ENCODE measurements at regions not wholly inside any gene's neighbourhood (a gene's known extent, or its start where the extent isn't known, plus 50 kb on each side); places are given as distances from the start of the nearest gene placed in this dataset.

- DNase-seq (ENCODE audit: low read depth): no peak
- in situ Hi-C loops (cut with HindIII; ENCODE audit: low pct_unique_long_range_greater_than_20kb, low sequenced_read_pairs): no loop called here
These were observed 96.6 kb upstream of the NPTX2 start for GRCh38 chr7:98520356-98520951.

DNA sequence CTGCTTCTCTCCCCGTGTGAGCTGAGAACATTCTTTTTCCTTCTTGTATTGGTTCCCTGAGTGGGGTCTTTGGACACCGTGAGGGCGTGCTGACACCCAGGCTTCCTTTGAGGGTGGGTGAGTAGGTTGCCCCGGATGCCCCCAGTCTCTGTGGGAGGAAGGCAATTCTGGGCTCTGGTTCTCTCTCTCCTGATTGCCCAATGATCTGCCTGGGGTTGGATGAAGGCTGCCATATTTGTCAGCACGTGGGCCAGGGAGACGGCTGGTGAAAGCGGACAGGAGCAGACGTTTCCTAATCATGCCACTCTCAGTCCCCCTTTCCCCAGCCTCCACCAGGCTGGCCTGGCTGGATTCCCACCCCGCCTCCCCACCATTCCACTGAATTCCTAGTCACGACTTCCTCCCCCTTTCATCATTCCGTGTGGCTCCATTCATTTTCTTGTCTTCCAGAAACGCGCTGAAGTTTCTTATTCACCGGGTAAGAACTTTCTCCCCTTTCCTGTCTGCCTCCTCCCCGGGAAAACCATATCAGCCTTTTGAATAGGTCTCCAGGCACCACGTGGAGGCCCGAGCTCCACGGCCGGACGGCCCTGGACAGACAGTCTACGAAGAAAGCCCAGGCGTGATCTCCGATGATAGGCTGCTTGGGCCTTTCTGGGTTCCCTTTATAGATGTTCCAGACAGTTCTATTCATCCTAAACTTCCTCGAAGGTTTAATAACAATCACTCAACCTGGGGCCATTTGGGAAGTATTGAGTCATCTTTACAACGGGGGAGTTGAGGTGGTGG lies 98.7 kb upstream of the NPTX2 start:
- in situ Hi-C loops (cut with HindIII; ENCODE audit: low pct_unique_long_range_greater_than_20kb, low sequenced_read_pairs): no loop called here

GRCh38 chr7:98515201-98515600 lies 101.9 kb upstream of the NPTX2 start:
- DNase-seq (ENCODE audit: low read depth): no peak
- in situ Hi-C loops (cut with HindIII; ENCODE audit: low pct_unique_long_range_greater_than_20kb, low sequenced_read_pairs): no loop called here

More for the DNA sequence above, 98.7 kb upstream of the NPTX2 start:
- no peak for DNase-seq (ENCODE audit: low read depth)

GRCh38 chr7:98514211-98515031 lies 102.7 kb upstream of the NPTX2 start:
- in situ Hi-C loops (cut with HindIII; ENCODE audit: low pct_unique_long_range_greater_than_20kb, low sequenced_read_pairs): no loop called here
- no peak for DNase-seq (ENCODE audit: low read depth)

- no peak for DNase-seq (ENCODE audit: low read depth)
- in situ Hi-C loops (cut with HindIII; ENCODE audit: low pct_unique_long_range_greater_than_20kb, low sequenced_read_pairs): no loop called here
These were observed 105.9 kb upstream of the NPTX2 start for GRCh38 chr7:98511175-98511574.

GRCh38 chr7:98509836-98510235 lies 107.2 kb upstream of the NPTX2 start:
- in situ Hi-C loops (cut with HindIII; ENCODE audit: low pct_unique_long_range_greater_than_20kb, low sequenced_read_pairs): no loop called here
- DNase-seq (ENCODE audit: low read depth): no peak

DNA sequence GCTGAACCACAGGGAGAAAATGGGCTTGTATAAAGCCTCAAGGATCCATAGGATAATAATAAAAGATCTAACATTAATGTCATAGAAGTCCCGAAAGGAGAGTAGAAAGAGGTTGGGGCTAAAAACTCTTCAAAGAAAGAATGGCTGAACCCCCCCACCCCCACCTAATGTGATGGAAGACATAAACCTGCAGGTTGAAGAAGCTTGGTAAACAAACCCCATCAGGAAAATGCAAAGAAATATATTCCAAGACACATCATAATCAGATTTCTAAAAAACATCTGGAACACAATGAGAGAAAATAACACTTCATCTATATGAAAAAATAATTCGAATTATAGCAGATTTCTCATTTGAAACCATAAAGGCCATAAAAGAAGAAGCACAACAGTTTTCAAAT lies 105.6 kb upstream of the BAIAP2L1 start:
- in situ Hi-C loops (cut with HindIII; ENCODE audit: low pct_unique_long_range_greater_than_20kb, low sequenced_read_pairs): no loop called here
- DNase-seq (ENCODE audit: low read depth): no peak

DNA sequence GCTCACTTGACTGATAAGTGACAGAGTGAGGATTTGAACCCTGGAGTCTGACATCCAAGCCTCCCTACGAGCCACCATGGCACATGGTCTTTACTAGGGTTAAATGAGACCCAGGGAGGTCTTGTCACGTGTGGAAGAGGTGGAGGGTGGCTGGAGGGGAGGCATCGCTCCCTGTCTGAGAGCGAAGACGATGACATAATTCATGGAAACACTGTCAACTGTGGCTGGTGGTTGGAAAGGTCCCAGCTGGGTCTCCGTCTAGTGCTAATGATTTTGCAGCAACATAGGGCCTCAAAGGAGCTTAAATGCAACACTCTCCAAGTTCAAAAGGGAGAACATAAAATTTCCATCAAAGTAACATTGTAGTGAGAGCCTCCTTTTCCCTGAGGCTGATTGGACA lies 99.9 kb upstream of the BAIAP2L1 start:
- in situ Hi-C loops (cut with HindIII; ENCODE audit: low pct_unique_long_range_greater_than_20kb, low sequenced_read_pairs): no loop called here
- no peak for DNase-seq (ENCODE audit: low read depth)

GRCh38 chr7:98496618-98497017 lies 95.7 kb upstream of the BAIAP2L1 start:
- in situ Hi-C loops (cut with HindIII; ENCODE audit: low pct_unique_long_range_greater_than_20kb, low sequenced_read_pairs): no loop called here
- DNase-seq (ENCODE audit: low read depth): no peak

GRCh38 chr7:98495200-98495955 lies 94.5 kb upstream of the BAIAP2L1 start:
- in situ Hi-C loops (cut with HindIII; ENCODE audit: low pct_unique_long_range_greater_than_20kb, low sequenced_read_pairs): no loop called here
- DNase-seq (ENCODE audit: low read depth): no peak

GRCh38 chr7:98493030-98493778 lies 92.3 kb upstream of the BAIAP2L1 start:
- no peak for DNase-seq (ENCODE audit: low read depth)
- in situ Hi-C loops (cut with HindIII; ENCODE audit: low pct_unique_long_range_greater_than_20kb, low sequenced_read_pairs): no loop called here

DNA sequence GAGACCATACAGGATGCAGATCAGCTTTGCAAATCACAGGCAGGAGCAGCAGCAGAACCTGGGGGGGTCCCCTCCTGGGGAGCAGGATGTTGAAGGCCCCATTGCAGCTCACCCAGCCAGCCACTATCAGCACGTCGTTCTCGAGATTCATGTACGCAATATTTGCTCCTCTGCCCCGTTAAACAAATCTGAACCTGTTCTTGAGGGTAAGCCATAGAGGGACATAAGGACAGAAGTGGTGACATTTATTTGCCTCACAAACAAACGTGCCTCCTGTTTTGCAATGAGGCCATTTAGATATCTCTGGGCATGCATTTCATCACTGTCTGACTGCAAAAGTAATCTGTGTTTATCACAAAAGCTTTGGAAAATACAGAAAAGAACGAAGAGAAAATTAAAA lies 87.3 kb upstream of the BAIAP2L1 start:
- no peak for DNase-seq (ENCODE audit: low read depth)
- in situ Hi-C loops (cut with HindIII; ENCODE audit: low pct_unique_long_range_greater_than_20kb, low sequenced_read_pairs): no loop called here

- no peak for DNase-seq (ENCODE audit: low read depth)
- in situ Hi-C loops (cut with HindIII; ENCODE audit: low pct_unique_long_range_greater_than_20kb, low sequenced_read_pairs): no loop called here
These were observed 83.2 kb upstream of the BAIAP2L1 start for GRCh38 chr7:98483964-98484545.

- DNase-seq (ENCODE audit: low read depth): no peak
- in situ Hi-C loops (cut with HindIII; ENCODE audit: low pct_unique_long_range_greater_than_20kb, low sequenced_read_pairs): no loop called here
These were observed 82.5 kb upstream of the BAIAP2L1 start for GRCh38 chr7:98483276-98483963.

- in situ Hi-C loops (cut with HindIII; ENCODE audit: low pct_unique_long_range_greater_than_20kb, low sequenced_read_pairs): no loop called here
- no peak for DNase-seq (ENCODE audit: low read depth)
These were observed 78.4 kb upstream of the BAIAP2L1 start for GRCh38 chr7:98479318-98479717.

- in situ Hi-C loops (cut with HindIII; ENCODE audit: low pct_unique_long_range_greater_than_20kb, low sequenced_read_pairs): no loop called here
- DNase-seq (ENCODE audit: low read depth): no peak
These were observed 74.5 kb upstream of the BAIAP2L1 start for GRCh38 chr7:98475352-98475751.

DNA sequence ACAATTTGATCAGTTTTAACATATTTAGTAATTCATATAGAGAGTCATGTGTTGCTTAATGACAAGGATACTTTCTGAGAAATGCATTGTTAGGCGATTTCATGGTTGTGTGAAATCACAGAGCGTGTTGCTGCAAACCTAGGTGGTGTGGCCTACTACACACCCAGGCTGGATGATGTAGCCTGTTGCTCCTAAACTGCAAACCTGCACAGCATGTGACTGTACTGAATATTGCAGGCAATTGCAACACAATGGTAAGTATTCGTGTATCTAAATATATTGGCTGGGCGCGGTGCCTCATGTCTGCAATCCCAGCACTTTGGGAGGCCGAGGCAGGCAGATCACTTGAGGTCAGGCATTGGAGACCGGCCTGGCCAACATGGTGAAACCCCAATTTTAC lies 73.7 kb upstream of the BAIAP2L1 start:
- in situ Hi-C loops (cut with HindIII; ENCODE audit: low pct_unique_long_range_greater_than_20kb, low sequenced_read_pairs): no loop called here
- no peak for DNase-seq (ENCODE audit: low read depth)
